K562 (cell line): ENCODE measurements at regions not wholly inside any gene's neighbourhood (a gene's known extent, or its start where the extent isn't known, plus 50 kb on each side); places are given as distances from the start of the nearest gene placed in this dataset.

Experiments used
- FOXJ3 ChIP-seq: sonication (generic); formaldehyde crosslinking; IDR thresholded peaks from 2 replicates; pipeline ENCODE4 v1.4.0; 2020; ENCODE audit warnings: mild to moderate bottlenecking, missing genetic modification reagents
- HNRNPH1 ChIP-seq: fragments of 200-400 bp; formaldehyde crosslinking; optimal IDR thresholded peaks from 2 replicates; pipeline ENCODE3; 2017; ENCODE audit warnings: low read depth, mild to moderate bottlenecking, low read length, moderate library complexity
- KDM5B ChIP-seq: fragments of 200-600 bp; sonication (generic); IDR thresholded peaks from 2 replicates; pipeline ENCODE4 v1.6.1; 2012; ENCODE audit warnings: low read depth, mild to moderate bottlenecking, moderate library complexity, low read length, control low read depth, inconsistent platforms; ENCODE audit not compliant: insufficient replicate concordance
- PCBP1 ChIP-seq: fragments of 200-400 bp; formaldehyde crosslinking; IDR thresholded peaks from 2 replicates; pipeline ENCODE4 v1.6.1; 2018; ENCODE audit warnings: mild to moderate bottlenecking, low read depth, low read length; ENCODE audit not compliant: poor library complexity, severe bottlenecking
- RBM22 ChIP-seq: fragments of 200-400 bp; formaldehyde crosslinking; IDR thresholded peaks from 2 replicates; pipeline ENCODE4 v1.6.1; 2018; ENCODE audit warnings: low read length, low read depth; ENCODE audit not compliant: poor library complexity, severe bottlenecking
- ZC3H4 ChIP-seq: sonication (generic); formaldehyde crosslinking; IDR thresholded peaks from 2 replicates; pipeline ENCODE4 v1.9.0; 2021; ENCODE audit warnings: missing genetic modification reagents, borderline replicate concordance

- no peak for TF ChIP-seq HNRNPH1
- no peak for TF ChIP-seq FOXJ3
- TF ChIP-seq KDM5B: no peak
- no peak for TF ChIP-seq ZC3H4 (CRISPR knock-in tag)
- no peak for TF ChIP-seq PCBP1
- TF ChIP-seq RBM22: no peak
These were observed 58.8 kb downstream of the ZBTB9 start for GRCh38 chr6:33513213-33513612.
